NCI-H2029 (cell line): ENCODE measurements at regions not wholly inside any gene's neighbourhood (a gene's known extent, or its start where the extent isn't known, plus 50 kb on each side); places are given as distances from the start of the nearest gene placed in this dataset.

Experiments used
- DNase-seq: peaks from one replicate; lab custom pipeline; 2025; lab: John Stamatoyannopoulos, UW

DNA sequence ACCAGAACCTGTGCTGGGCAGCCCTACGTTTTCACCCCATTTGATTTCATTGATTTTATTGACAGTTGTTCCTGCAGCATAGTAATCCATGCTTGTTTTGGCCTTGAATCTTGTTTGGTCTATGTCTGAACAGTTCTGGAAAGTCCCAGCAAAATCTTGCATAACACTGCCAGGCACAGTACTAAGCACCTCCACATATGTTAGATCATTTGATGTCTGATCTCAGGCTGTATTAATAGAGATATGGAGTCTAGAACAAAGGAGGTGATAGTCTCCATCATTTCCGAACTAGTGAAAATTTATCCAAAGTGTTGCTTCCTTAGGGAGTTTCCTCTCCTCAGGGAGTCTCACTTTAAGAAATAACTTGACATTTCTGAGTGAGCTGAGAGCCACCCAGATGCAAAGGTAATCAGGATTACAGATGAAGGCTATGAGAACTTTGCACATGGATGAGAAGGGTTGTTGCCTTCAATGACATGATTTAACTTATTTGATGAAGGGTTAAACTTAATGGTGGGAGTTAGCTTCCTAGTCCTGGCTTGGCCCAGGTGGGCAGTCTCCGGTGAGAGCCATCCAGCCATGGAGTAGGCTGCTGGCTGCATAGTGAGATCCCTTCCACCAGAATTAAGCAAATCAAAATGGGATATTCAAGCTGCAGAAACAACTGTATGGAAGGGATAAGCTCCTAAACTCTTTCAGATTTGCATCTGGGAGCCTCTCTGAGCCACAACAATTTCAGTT lies 173.8 kb upstream of the MVB12B start:
- no peak for DNase-seq

- no peak for DNase-seq
Measured at GRCh38 chr9:126153382-126153781, 173.2 kb upstream of the MVB12B start.

DNA sequence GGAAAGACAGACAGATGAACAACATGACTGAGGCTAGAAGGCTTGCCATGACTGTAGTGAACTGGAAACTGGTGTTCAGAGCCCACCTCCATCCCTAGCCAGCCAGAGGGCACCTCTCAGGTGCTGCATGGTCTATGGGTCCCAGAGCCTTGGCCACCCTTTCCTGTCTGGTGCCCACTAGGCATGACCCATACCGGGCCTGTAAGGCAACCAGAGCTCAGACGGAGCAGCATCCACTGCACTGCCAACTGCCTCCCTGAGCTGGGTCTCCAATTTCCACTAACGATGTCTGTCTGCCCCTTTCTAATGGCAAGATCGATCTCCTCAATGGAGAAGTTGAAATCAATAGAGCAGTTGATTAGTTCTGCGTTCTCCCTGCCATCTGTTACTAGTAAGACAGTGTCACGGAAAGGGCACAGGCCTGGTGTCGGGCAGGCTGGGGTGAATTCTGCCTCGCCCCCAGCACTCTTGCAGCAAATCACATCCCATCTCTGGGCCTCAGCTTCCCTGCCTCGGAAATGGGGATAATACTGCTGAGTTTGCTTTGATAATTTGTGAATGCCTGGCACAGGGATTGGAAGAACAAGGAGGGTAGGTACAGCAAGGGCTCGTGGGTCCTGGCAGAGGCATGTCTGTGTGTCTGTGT lies 172.3 kb upstream of the MVB12B start:
- no peak for DNase-seq

GRCh38 chr9:126154869-126155268 lies 171.8 kb upstream of the MVB12B start:
- DNase-seq, result no peak

- no peak for DNase-seq
Measured at GRCh38 chr9:126155756-126156664, 170.6 kb upstream of the MVB12B start.

DNA sequence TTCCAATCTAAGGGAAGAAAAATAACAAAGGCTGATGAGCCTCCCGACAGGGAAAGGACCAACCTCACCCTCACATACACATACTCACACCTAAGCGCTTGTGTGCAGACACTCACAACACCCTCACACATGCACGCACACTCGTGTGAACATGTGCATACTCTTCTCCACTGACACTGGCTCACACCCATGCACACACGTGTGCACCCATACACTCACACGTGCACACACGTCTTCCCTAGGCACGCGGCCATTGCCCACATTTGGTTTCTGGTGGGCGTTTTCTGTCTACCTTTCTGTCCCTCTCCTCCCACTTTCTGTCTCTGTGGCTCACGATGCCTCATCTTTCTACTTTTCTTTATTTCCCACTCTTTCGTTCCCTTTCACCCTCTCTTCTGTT lies 169.7 kb upstream of the MVB12B start:
- no peak for DNase-seq

- no peak for DNase-seq
Measured at GRCh38 chr9:126157423-126157822, 169.2 kb upstream of the MVB12B start.

DNA sequence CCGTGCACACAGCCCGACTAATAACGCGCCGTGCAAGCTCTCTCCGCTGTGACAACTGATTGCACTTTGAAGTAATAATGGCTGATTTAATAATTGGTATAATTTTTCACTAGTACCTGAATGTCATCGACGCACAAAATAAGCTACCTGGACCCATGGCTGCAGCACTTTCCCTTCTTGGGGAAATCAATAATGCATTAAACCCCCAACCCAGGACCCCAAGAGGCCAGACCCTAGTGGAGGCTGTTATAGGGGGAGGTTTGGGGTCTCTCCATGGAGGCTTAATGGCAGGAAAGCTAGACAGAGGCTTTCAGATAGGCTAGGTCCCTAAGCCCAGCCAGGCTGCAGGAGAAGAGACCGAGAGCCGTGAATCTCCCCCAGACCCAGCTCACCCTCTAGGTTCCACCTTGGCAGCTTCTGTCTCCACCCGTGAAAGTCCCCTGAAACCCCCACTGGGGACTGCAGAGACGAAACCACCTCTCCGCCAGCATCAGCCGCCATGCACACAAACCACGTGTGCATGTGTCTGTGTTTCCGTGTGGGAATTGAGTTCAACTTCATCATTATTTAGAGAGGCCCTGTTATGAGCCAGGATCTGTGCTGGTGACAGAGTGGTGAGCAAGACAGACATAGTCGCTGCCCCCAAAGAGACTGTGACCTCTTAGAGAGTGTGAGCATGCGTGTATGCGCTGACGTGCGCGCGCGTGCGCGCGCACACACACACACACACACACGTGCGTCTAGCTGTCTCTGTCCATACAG lies 168.6 kb upstream of the MVB12B start:
- no peak for DNase-seq

- DNase-seq, result no peak
Measured at GRCh38 chr9:126158588-126159429, 167.8 kb upstream of the MVB12B start.

DNA sequence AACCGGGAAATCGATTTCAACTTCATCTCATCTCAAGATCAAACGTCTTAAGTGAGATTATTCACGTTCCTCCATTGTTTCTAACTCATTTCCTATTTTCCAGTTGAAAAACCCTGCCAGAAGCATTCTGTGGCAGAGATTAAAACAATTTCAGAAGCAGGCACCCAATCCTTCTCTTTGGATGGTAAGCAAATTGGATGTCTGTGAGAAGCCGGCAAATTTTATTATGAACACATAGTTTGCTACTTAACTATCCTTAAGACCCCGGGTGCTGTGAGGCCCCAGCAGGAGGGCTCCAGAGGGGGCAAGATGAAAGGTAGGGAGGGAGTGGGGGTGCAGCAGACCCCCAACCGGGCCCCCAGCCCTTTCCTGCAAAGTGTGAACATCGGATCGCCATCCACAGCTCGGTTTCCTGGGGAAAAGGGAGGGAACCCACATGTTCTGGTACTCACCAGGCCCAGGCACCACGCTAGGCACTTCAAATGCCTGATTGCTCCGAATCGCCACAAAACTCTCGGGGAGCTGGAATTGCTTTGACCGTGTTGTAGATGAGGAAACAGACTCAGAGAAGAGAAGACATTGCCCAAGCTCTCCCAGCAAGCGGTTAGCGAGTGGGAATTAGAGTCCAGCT lies 167.1 kb upstream of the MVB12B start:
- no peak for DNase-seq

- DNase-seq, result no peak
Measured at GRCh38 chr9:126160067-126160853, 166.4 kb upstream of the MVB12B start.

DNA sequence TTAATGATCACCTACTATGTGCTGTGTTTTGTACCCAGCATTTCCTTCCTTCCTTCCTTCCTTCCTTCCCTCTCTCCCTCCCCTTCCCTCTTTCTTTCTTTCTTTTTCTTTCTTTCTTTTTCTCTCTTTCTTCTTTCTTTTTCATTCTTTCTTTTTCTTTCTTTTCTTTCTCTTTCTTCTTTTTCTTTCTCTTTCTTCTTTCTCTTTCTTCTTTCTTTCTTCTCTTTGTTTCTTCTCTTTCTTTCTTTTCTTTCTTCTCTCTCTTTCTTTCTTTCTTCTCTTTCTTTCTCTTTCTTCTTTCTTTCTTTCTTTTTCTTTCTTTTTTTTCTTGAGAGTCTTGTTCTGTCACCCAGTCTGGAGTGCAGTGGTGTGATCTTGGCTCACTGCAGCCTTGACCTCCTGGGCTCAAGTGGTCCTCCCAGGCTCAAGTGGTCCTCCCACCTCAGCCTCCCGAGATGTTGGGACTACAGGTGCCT lies 165.7 kb upstream of the MVB12B start:
- no peak for DNase-seq

DNA sequence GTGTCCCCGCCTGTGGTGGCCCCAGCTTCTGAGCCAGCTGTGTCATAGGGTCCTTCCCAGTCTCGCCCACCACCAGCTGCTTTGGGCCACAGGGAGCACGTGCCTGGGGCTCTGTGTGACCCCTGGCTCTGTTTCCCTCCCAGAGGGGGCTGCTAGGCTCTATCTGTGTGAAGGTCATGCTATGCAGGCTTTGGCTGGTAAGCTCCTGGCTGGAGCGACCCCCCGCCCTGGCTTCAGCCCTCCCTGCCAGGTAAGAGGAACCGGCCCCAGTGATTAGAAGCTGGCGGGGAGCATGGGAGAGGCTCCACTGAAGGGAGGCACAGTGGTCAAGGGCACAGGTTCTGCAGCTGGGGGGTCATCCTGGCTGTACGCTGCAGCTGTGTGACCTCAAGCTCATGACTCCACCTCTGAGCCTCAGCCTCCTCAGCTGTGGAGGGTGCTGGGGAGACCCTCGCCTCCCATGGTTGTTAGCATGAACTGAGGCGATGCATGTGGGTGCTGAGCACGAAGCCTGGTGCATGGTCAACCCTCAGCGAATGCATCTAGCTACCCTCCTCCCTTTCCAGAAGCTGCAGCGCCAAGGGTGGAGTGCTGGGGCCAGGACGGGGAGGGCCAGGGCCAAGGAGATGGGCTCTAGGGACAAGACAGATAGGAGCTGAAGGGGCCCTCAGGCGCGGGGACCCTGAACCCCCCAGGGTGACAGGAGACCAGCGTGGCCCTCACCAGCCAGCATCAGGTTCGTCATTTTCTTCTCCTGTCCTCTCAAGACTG lies 163.8 kb upstream of the MVB12B start:
- DNase-seq, result no peak

- no peak for DNase-seq
Measured at GRCh38 chr9:126164796-126165525, 161.7 kb upstream of the MVB12B start.

DNA sequence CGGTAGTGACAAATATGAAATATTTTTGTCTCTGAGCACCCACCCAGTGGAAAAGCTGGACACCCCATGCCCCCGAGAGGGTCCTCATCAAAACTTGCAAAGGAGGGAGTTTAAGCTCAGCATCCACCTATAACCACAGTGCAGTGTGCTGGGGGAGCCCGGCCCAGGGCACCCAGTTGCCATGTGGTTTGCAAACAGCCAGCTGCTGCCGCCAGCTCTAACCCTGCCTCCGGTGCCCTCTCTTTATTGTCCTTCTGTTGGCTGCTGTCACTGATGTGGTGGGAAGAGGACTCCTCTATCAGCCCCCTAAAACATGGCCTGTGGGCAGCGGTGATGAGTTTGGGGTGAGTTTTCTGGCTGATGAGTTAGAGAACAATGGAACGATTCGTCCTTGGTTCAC lies 160.9 kb upstream of the MVB12B start:
- DNase-seq, result no peak

- no peak for DNase-seq
Measured at GRCh38 chr9:126166291-126166690, 160.3 kb upstream of the MVB12B start.

- DNase-seq, result no peak
Measured at GRCh38 chr9:126166866-126167265, 159.8 kb upstream of the MVB12B start.

DNA sequence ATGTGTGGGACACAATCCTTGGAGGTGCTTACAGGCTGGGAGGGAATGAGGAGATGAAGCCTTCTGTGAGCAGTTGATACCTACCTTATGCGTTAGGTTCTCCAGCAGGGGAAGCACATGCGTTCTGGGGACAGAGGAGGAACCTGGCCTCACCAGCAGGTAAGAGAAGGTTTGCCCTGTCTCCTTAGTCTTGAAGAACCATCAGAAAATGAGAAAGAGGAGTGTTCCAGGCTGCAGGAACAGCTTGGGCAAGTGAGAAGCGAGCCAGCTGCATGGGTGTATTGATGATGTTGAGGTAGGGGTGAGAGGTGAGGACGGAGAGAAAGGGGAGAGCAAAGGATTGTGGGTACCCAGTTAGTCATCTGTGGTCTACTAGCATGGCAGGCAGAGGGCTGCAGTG lies 156.9 kb upstream of the MVB12B start:
- DNase-seq, result no peak
